RWPE2 (cell line): ENCODE measurements at regions not wholly inside any gene's neighbourhood (a gene's known extent, or its start where the extent isn't known, plus 50 kb on each side); places are given as distances from the start of the nearest gene placed in this dataset.

Source experiments
- ATAC-seq: fragments of 200-7000 bp; cut with Tn5 transposase; 3 replicates; pipeline ENCODE4 v1.9.1; 2021; ENCODE audit warnings: low read depth
- DNase-seq: peaks from one replicate; pipeline ENCODE4 v3.0.0-alpha.2; 2020; ENCODE audit warnings: low spot score
- H3K27ac ChIP-seq: fragments of 450-650 bp; 2 replicates; pipeline ENCODE4 v1.5.1; 2017; ENCODE audit warnings: mild to moderate bottlenecking; ENCODE audit not compliant: poor library complexity, severe bottlenecking
- H3K27me3 ChIP-seq: fragments of 250-450 bp; sonication (Bioruptor Pico); 2 replicates; pipeline ENCODE4 v1.5.1; 2021; ENCODE audit warnings: mild to moderate bottlenecking, moderate library complexity; ENCODE audit not compliant: insufficient read depth, poor library complexity, severe bottlenecking
- H3K36me3 ChIP-seq: fragments of 250-450 bp; sonication (Bioruptor Pico); 2 replicates; pipeline ENCODE4 v1.5.1; 2020; ENCODE audit warnings: low read depth, mild to moderate bottlenecking, moderate library complexity
- H3K4me1 ChIP-seq: fragments of 250-450 bp; sonication (Bioruptor Pico); 2 replicates; pipeline ENCODE4 v1.5.1; 2021; ENCODE audit warnings: mild to moderate bottlenecking, moderate library complexity; ENCODE audit not compliant: insufficient read depth, poor library complexity, severe bottlenecking
- H3K4me3 ChIP-seq: fragments of 250-450 bp; sonication (Bioruptor Pico); 2 replicates; pipeline ENCODE4 v1.5.1; 2021; ENCODE audit warnings: mild to moderate bottlenecking, moderate library complexity; ENCODE audit not compliant: severe bottlenecking
- H3K9me3 ChIP-seq: fragments of 250-450 bp; sonication (Bioruptor Pico); 2 replicates; pipeline ENCODE4 v1.5.1; 2021; ENCODE audit warnings: mild to moderate bottlenecking, moderate library complexity; ENCODE audit not compliant: severe bottlenecking
- TF ChIP-seq, protein P1 (sequence below): fragments of 450-650 bp; IDR thresholded peaks from one replicate; pipeline ENCODE4 v1.5.1; 2017; ENCODE audit warnings: mild to moderate bottlenecking, moderate library complexity; ENCODE audit not compliant: poor library complexity, severe bottlenecking

DNA sequence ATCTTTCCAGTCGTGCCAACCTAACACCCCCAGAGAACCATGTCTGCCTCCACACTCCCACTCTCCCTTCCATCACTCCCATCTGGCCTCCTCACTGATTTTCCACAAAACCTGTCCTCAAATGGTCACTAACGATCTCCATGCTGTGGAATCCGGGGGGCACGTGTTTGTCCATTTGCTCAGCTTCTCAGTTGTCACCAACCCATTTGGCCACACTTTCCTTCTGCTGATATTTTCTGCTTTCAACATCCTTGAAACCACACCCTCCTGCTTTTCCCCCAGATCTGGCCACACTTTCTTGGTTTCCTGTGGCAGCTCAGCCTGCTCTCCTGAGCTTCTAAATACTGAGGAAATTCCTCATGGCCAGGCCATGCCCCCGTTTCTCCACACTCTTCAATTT lies 257.2 kb upstream of the NSMCE3 start:
- Histone ChIP-seq H3K9me3 (no peaks in the 10 kb centered on the region), H3K27ac (no peak overlapping the region), H3K36me3 (no peaks in the 10 kb centered on the region), H3K4me1 (peaks cover 10% of the 10 kb centered on the region), H3K4me3 (no peak overlapping the region), H3K27me3 (peaks cover 6% of the 10 kb centered on the region)
- ATAC-seq (no peak), DNase-seq (no peak)
- TF ChIP-seq, protein P1, sequence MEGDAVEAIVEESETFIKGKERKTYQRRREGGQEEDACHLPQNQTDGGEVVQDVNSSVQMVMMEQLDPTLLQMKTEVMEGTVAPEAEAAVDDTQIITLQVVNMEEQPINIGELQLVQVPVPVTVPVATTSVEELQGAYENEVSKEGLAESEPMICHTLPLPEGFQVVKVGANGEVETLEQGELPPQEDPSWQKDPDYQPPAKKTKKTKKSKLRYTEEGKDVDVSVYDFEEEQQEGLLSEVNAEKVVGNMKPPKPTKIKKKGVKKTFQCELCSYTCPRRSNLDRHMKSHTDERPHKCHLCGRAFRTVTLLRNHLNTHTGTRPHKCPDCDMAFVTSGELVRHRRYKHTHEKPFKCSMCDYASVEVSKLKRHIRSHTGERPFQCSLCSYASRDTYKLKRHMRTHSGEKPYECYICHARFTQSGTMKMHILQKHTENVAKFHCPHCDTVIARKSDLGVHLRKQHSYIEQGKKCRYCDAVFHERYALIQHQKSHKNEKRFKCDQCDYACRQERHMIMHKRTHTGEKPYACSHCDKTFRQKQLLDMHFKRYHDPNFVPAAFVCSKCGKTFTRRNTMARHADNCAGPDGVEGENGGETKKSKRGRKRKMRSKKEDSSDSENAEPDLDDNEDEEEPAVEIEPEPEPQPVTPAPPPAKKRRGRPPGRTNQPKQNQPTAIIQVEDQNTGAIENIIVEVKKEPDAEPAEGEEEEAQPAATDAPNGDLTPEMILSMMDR, result no peak

DNA sequence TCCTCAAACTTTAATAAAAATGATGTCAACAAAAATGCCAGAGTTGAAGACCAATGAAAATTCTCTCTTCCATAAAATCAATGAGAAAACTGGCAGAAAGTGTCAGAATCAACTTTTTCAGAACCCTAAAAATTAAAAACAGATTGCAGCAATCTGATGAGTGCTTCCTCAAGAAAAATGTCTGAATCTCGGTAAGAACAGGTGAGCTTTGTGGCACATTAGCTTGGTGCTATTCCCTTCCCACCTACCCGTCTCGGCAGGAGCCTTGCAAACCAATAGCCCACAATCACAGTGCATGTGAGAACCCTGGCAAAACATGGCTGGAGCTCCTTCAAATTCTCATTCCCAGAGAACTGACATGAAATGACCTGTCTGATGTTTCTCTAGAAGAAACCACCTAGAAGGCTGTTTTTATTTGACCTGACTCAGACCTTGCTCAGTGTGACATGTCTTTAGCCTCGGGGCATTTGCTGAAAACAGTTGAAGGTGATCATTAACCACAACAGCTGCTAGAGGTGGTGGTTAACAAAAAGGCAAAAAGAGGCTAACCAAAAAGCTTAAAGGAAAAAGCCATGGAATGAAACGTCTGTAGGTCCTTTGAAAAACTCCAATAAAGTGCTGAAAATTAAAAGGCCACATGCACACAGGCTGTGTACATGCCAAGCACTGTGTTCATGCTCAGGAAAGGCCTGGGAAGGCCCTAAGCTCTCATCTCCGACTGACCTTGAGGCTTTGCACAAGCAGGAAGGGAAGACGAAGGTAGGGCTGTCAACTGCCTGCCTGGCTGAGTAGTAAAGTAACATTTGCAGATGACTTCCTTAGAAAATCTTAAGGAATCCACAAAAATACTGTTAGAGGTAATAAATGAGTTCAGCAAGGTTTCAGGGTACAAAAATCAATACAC lies 253.0 kb upstream of the NSMCE3 start:
- peaks cover 5% of the 10 kb centered on the region for H3K9me3 ChIP-seq
- ATAC-seq, result peak; percentile 96
- H3K4me3 ChIP-seq, result no peak overlapping the region
- no peak for DNase-seq
- H3K36me3 ChIP-seq, result no peaks in the 10 kb centered on the region
- H3K4me1 ChIP-seq, result peaks cover 10% of the 10 kb centered on the region
- peaks cover 6% of the 10 kb centered on the region for H3K27me3 ChIP-seq
- TF ChIP-seq, protein P1, result no peak
- H3K27ac ChIP-seq, result no peak overlapping the region

DNA sequence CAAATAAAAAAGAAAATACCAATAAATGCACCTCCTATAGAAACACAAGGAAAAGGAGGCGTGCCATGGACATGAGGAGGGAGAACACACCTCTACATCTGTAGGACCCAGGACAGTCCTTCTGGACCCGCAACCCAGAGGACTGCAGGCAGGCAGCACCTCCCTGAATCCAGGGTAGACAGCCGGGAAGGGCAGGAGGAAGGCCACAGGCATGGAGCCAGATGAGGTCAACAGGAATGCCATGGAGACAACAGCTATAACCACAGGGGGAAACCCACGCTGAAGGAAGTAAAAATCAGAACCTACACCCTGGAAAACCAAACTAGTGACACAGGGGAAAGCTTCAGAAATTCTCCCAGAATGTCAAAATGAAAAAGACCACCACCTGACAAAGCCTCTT lies 248.8 kb upstream of the NSMCE3 start:
- Histone ChIP-seq H3K27ac (no peak overlapping the region), H3K36me3 (no peaks in the 10 kb centered on the region), H3K4me1 (peaks cover 10% of the 10 kb centered on the region), H3K9me3 (peaks cover 5% of the 10 kb centered on the region), H3K27me3 (peaks cover 15% of the 10 kb centered on the region), H3K4me3 (no peak overlapping the region)
- ATAC-seq, result no peak
- no peak for DNase-seq
- TF ChIP-seq, protein P1, result no peak

DNA sequence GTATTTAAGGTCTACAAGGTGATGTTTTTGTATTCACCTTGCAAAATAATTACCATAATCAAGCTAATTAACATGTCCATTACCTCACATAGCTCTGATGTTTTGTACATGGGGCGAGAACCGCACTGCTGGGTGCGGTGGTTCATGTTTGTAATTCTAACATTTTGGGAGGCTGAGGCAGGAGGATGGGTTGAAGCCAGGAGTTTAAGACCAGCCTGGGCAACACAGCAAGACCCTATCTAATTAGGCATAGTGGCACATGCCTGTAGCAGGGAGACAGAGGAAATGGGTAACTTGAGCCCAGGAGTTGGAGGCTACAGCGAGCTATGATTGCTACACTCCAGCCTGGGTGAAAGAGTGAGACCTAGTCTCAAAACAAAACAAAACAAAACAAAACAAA lies 248.2 kb upstream of the NSMCE3 start:
- Histone ChIP-seq H3K4me1 (peaks cover 8% of the 10 kb centered on the region), H3K27me3 (peaks cover 15% of the 10 kb centered on the region), H3K9me3 (peaks cover 5% of the 10 kb centered on the region), H3K4me3 (no peak overlapping the region), H3K27ac (no peak overlapping the region), H3K36me3 (no peaks in the 10 kb centered on the region)
- ATAC-seq (no peak), DNase-seq (no peak)
- TF ChIP-seq, protein P1, result no peak

DNA sequence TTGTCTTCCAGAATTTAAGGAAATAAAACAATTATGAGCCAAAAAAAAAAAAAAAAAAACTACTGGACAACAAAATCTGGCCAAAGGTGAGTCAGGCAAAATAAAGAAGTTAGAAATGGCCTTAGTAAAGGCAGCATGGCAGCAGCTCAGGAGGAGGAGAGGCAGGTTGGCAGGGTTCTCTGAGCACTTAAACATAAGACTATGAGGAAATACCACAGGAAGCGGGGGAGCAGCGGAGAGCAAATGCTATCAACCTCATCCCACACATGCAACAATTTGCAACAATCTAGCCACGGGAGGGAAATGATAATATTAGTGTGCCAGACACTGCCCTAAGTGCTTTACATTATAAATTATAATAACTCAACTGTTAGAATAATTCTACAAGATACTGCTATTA lies 247.3 kb upstream of the NSMCE3 start:
- H3K4me1 ChIP-seq, result no peaks in the 10 kb centered on the region
- TF ChIP-seq, protein P1, result no peak
- no peak overlapping the region for H3K27ac ChIP-seq
- no peak overlapping the region for H3K4me3 ChIP-seq
- no peaks in the 10 kb centered on the region for H3K36me3 ChIP-seq
- DNase-seq (no peak), ATAC-seq (no peak)
- H3K9me3 ChIP-seq, result peaks cover 5% of the 10 kb centered on the region
- H3K27me3 ChIP-seq, result peaks cover 15% of the 10 kb centered on the region
